CD4-positive, alpha-beta T cell (primary cell): ENCODE measurements at regions not wholly inside any gene's neighbourhood (a gene's known extent, or its start where the extent isn't known, plus 50 kb on each side); places are given as distances from the start of the nearest gene placed in this dataset.

ENCODE experiments used
- ATAC-seq: fragments of 200-7000 bp; cut with Tn5 transposase; one replicate; pipeline ENCODE4 v1.10.0; 2022; ENCODE audit warnings: mild to moderate bottlenecking; ENCODE audit not compliant: poor library complexity
- CTCF ChIA-PET: fragments of 350-600 bp; sonication (Branson Sonifier 250); formaldehyde crosslinking; loops from one replicate; lab custom pipeline; 2021; ENCODE audit warnings: antibody characterized with exemption, inconsistent platforms; lab: Charles Lee
- POLR2A ChIA-PET: fragments of 350-600 bp; sonication (Branson Sonifier 250); formaldehyde crosslinking; loops from one replicate; lab custom pipeline; 2021; ENCODE audit warnings: antibody characterized with exemption, inconsistent platforms; lab: Charles Lee
- DNase-seq, 14 experiments: peaks; one replicate each; pipeline ENCODE4 v3.0.0-alpha.2; 2013 to 2020; ENCODE audit warnings: mixed read lengths in 2 of 14
- H3K27ac ChIP-seq, 2 donors: one replicate each; pipeline versions ENCODE4 v1.5.1 to v1.7.0; 2013; ENCODE audit warnings: low read length in 2 of 2, low read depth in 1 of 2, mild to moderate bottlenecking in 1 of 2
- H3K27me3 ChIP-seq, 2 experiments: 1 replicate in 1 of 2; 2 replicates in 1 of 2; pipeline versions ENCODE4 v1.6.1 to v1.7.0; 2013; ENCODE audit warnings: low read length in 2 of 2, control low read depth in 1 of 2, mild to moderate bottlenecking in 1 of 2, moderate library complexity in 1 of 2; ENCODE audit not compliant: insufficient read depth in 2 of 2, control insufficient read depth in 1 of 2
- H3K36me3 ChIP-seq: one replicate; pipeline ENCODE4 v1.6.1; 2013; ENCODE audit warnings: low read length, control low read depth; ENCODE audit not compliant: insufficient read depth
- H3K4me1 ChIP-seq: one replicate; pipeline ENCODE4 v1.6.1; 2013; ENCODE audit warnings: low read length, control low read depth; ENCODE audit not compliant: insufficient read depth
- H3K4me3 ChIP-seq: one replicate; pipeline ENCODE4 v1.5.1; 2013; ENCODE audit warnings: mild to moderate bottlenecking, low read length, moderate library complexity
- H3K9me3 ChIP-seq, 2 experiments: 1 replicate in 1 of 2; 2 replicates in 1 of 2; pipeline versions ENCODE4 v1.6.1 to v1.7.0; 2013; ENCODE audit warnings: low read length in 2 of 2, mild to moderate bottlenecking in 2 of 2, control low read depth in 1 of 2, moderate library complexity in 1 of 2; ENCODE audit not compliant: control insufficient read depth in 1 of 2, insufficient read depth in 1 of 2
- H3K27ac Mint-ChIP-seq: one replicate; pipeline ENCODE4 v1.8.0; 2020; ENCODE audit warnings: mixed read lengths
- H3K27me3 Mint-ChIP-seq: one replicate; pipeline ENCODE4 v1.8.0; 2021; ENCODE audit warnings: mixed read lengths
- H3K36me3 Mint-ChIP-seq: one replicate; pipeline ENCODE4 v1.8.0; 2021; ENCODE audit warnings: low read depth, mixed read lengths
- H3K4me1 Mint-ChIP-seq: one replicate; pipeline ENCODE4 v1.8.0; 2021; ENCODE audit warnings: low read depth, mixed read lengths
- H3K4me3 Mint-ChIP-seq: one replicate; pipeline ENCODE4 v1.8.0; 2020; ENCODE audit warnings: mild to moderate bottlenecking, mixed read lengths
- H3K9me3 Mint-ChIP-seq: one replicate; pipeline ENCODE4 v1.8.0; 2020; ENCODE audit warnings: mixed read lengths
- intact Hi-C, 2 experiments: fragments of 100-400 bp; cut with DNase I in 1 of 2; cut with micrococcal nuclease in 1 of 2; formaldehyde crosslinking; loops; one replicate each; pipeline versions ENCODE4 v1.15.1 to v1.9.0; 2023 to 2025; cut with DNase I, micrococcal nuclease
- TF ChIP-seq, protein P1 (sequence below): fragments of 200-600 bp; IDR thresholded peaks from one replicate; pipeline ENCODE4 v1.8.0; 2022; ENCODE audit warnings: antibody characterized with exemption, mild to moderate bottlenecking

DNA sequence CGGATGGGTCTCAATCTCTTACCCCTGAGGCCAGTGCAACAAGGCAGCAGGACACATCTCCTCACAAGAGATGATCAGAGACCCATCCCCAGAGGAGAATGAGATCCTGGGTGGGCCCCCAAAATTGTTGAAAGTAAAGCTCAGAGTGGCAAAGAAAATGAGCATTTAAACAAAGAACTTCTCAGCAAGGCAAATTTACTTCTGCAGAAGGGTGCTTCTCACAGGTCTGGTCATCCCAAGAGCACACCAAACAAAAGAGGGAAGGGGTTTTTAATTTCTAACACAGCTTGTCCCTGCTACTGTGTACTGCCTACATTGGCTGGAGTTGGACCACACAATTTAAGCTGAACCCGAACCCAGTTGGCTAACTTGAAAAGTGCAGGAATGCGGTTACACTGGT, 1628.6 kb upstream of the RAG2 start:
- ATAC-seq (no peak), DNase-seq (no peak)
- no peaks in the 10 kb centered on the region for H3K36me3 ChIP-seq
- Mint-ChIP-seq H3K4me3 (no peak overlapping the region), H3K36me3 (no peaks in the 10 kb centered on the region), H3K27me3 (no peaks in the 10 kb centered on the region), H3K4me1 (no peaks in the 10 kb centered on the region), H3K9me3 (peaks cover 11% of the 10 kb centered on the region), H3K27ac (no peak overlapping the region)
- no peaks in the 10 kb centered on the region for H3K27me3 ChIP-seq
- POLR2A ChIA-PET, result no interaction called here
- TF ChIP-seq, protein P1, sequence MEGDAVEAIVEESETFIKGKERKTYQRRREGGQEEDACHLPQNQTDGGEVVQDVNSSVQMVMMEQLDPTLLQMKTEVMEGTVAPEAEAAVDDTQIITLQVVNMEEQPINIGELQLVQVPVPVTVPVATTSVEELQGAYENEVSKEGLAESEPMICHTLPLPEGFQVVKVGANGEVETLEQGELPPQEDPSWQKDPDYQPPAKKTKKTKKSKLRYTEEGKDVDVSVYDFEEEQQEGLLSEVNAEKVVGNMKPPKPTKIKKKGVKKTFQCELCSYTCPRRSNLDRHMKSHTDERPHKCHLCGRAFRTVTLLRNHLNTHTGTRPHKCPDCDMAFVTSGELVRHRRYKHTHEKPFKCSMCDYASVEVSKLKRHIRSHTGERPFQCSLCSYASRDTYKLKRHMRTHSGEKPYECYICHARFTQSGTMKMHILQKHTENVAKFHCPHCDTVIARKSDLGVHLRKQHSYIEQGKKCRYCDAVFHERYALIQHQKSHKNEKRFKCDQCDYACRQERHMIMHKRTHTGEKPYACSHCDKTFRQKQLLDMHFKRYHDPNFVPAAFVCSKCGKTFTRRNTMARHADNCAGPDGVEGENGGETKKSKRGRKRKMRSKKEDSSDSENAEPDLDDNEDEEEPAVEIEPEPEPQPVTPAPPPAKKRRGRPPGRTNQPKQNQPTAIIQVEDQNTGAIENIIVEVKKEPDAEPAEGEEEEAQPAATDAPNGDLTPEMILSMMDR, result no peak
- CTCF ChIA-PET, result no interaction called here
- H3K4me1 ChIP-seq, result no peaks in the 10 kb centered on the region
- intact Hi-C loops, result no loop called here
- peaks cover 7 to 37% of the 10 kb centered on the region in 2 experiments for H3K9me3 ChIP-seq
- no peak overlapping the region for H3K27ac ChIP-seq
- no peak overlapping the region for H3K4me3 ChIP-seq

DNA sequence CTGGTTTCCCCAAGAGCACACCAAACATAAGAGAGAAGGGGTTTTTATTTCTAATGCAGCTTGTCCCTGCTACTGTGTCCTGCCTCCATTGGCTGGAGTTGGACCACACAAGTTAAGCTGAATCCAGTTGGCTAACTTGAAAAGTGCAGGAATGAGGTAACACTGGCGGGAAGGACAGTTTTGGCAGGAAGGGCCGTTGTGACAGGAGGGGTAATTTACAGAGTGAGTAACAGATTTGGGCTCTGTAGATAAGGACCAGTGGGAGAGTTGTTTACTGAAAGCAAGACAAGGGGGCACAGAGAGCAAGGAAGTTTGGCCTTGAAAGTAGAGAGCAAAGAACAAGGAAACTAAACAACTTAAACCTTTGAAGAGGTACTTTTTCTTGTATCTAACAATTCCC, 1623.3 kb upstream of the RAG2 start:
- intact Hi-C loops, result no loop called here
- Mint-ChIP-seq H3K27me3 (no peaks in the 10 kb centered on the region), H3K4me1 (no peaks in the 10 kb centered on the region), H3K4me3 (no peak overlapping the region), H3K27ac (no peak overlapping the region), H3K36me3 (no peaks in the 10 kb centered on the region), H3K9me3 (peaks cover 9% of the 10 kb centered on the region)
- no peaks in the 10 kb centered on the region for H3K4me1 ChIP-seq
- H3K9me3 ChIP-seq, result peaks cover 3 to 24% of the 10 kb centered on the region in 2 experiments
- TF ChIP-seq, protein P1, result no peak
- POLR2A ChIA-PET, result no interaction called here
- no peaks in the 10 kb centered on the region for H3K27me3 ChIP-seq
- no peak overlapping the region for H3K27ac ChIP-seq
- no peak overlapping the region for H3K4me3 ChIP-seq
- DNase-seq (no peak), ATAC-seq (no peak)
- CTCF ChIA-PET, result no interaction called here
- no peaks in the 10 kb centered on the region for H3K36me3 ChIP-seq

DNA sequence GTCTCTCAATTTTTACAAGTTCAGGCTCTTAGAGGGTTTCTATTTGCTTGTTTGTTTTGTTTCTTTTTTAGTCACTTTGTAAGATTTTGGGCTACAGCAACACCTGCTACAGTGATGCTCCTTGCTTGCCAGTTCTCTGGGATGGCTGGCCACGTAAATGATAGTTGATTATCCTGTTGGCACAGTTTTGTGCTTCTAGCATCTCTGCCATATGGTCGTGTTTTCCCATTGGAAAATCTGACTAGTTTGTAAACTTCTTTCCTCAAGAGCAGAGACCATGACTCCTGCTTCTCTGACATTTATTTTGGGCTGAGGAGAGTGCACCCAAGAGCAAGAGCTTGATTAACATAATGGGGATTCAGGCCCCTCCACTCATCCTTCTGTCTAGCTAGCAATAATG, 1621.6 kb upstream of the RAG2 start:
- intact Hi-C loops, result no loop called here
- Histone ChIP-seq H3K36me3 (no peaks in the 10 kb centered on the region), H3K4me3 (no peak overlapping the region), H3K4me1 (no peaks in the 10 kb centered on the region), H3K27ac (no peak overlapping the region), H3K27me3 (no peaks in the 10 kb centered on the region), H3K9me3 (peaks cover 3 to 13% of the 10 kb centered on the region in 2 experiments)
- Mint-ChIP-seq H3K27me3 (no peaks in the 10 kb centered on the region), H3K4me1 (no peaks in the 10 kb centered on the region), H3K36me3 (no peaks in the 10 kb centered on the region), H3K27ac (no peak overlapping the region), H3K4me3 (no peak overlapping the region), H3K9me3 (peaks cover 8% of the 10 kb centered on the region)
- ChIA-PET POLR2A (no interaction called here), CTCF (no interaction called here)
- no peak for DNase-seq
- ATAC-seq, result no peak
- TF ChIP-seq, protein P1, result no peak
